ENCODE measurements at regions not wholly inside any gene's neighbourhood (a gene's known extent, or its start where the extent isn't known, plus 50 kb on each side); places are given as distances from the start of the nearest gene placed in this dataset.

GRCh38 chr5:6251565-6252102, 126.7 kb downstream of the MED10 start:
- Histone ChIP-seq H3K79me2 (ENCODE audit: control insufficient read depth, insufficient read depth, low read length) (no peaks in the 10 kb centered on the region), H3K9me3 (replicated peaks; ENCODE audit: control insufficient read depth, insufficient read depth, low read length) (no peaks in the 10 kb centered on the region), H3K36me3 (ENCODE audit: control insufficient read depth in 2 of 2, extremely low read depth in 1 of 2, insufficient read depth in 2 of 2, low read length in 2 of 2) (no peaks in the 10 kb centered on the region), H3K9ac (replicated peaks; ENCODE audit: extremely low read depth, insufficient read depth, low read length) (no peak overlapping the region), H3K27ac (ENCODE audit: insufficient read depth, low read depth, low read length) (no peak overlapping the region), H3K4me3 (replicated peaks in 1 of 3; ENCODE audit: insufficient read depth in 1 of 3, low read depth in 1 of 3, low read length in 3 of 3) (no peak overlapping the region), H3K27me3 (ENCODE audit: control insufficient read depth in 2 of 2, insufficient read depth in 2 of 2, low read length in 2 of 2) (no peaks in the 10 kb centered on the region), H3K9me1 (replicated peaks; ENCODE audit: control insufficient read depth, extremely low read depth, insufficient read depth, low read length) (no peaks in the 10 kb centered on the region), H4K20me1 (replicated peaks; ENCODE audit: control insufficient read depth, extremely low read depth, insufficient read depth, low read length) (no peaks in the 10 kb centered on the region), H3K4me2 (ENCODE audit: insufficient read depth, low read length) (no peak overlapping the region), H2AFZ (ENCODE audit: low read depth, low read length) (no peak overlapping the region), H3K4me1 (ENCODE audit: control insufficient read depth, extremely low read depth, insufficient read depth, low read length) (no peaks in the 10 kb centered on the region)
- ChIA-PET POLR2A (no interaction called here), CTCF (no interaction called here)
- DNase-seq (ENCODE audit: low read depth, low spot score) (no peak), FAIRE-seq (no peak)
- dilution Hi-C loops (cut with MboI; ENCODE audit: extremely low pct_ligation_motif_present, low sequenced_read_pairs) (no loop called here), intact Hi-C loops (cut with micrococcal nuclease) (no loop called here)
- no peak for TF ChIP-seq FOS (IDR thresholded peaks at IDR 0.05; ENCODE audit: borderline replicate concordance, insufficient read depth, low read length)
- no peak for TF ChIP-seq POLR2A (IDR thresholded peaks at IDR 0.05; ENCODE audit: low read depth, low read length)
- no peak for TF ChIP-seq GATA2 (IDR thresholded peaks at IDR 0.05; ENCODE audit: insufficient read depth, insufficient read length, low read depth, low read length)
- no peak for TF ChIP-seq EZH2 (IDR thresholded peaks at IDR 0.05; ENCODE audit: borderline replicate concordance, low read depth, low read length, severe bottlenecking)
- no peak for TF ChIP-seq MYC (IDR thresholded peaks at IDR 0.05; ENCODE audit: low read depth, low read length)
- TF ChIP-seq CTCF (IDR thresholded peaks at IDR 0.05; ENCODE audit: extremely low read depth in 1 of 2, insufficient read depth in 1 of 2, low read depth in 1 of 2, low read length in 2 of 2) = no peak
- no peak for TF ChIP-seq JUN (IDR thresholded peaks at IDR 0.05; ENCODE audit: borderline replicate concordance, insufficient read depth, insufficient read length, low read depth)
- no TSS peak for BruUV-seq (replicated peaks)
